Fibroblast of upper back skin (primary cell): ENCODE measurements at regions not wholly inside any gene's neighbourhood (a gene's known extent, or its start where the extent isn't known, plus 50 kb on each side); places are given as distances from the start of the nearest gene placed in this dataset.
"Not testable (repeated sequence)": the region's sequence is repeated elsewhere in the genome, so short reads cannot be mapped to it uniquely, and the experiment has no call there.

ENCODE experiments used
- DNase-seq: peaks from one replicate; pipeline ENCODE4 v3.0.0-alpha.2; 2013

- DNase-seq, result no peak
These were observed 180.2 kb upstream of the RAB6C start for GRCh38 chr2:129799036-129799958.

GRCh38 chr2:129800285-129800684, 179.2 kb upstream of the RAB6C start:
- DNase-seq, result no peak

DNA sequence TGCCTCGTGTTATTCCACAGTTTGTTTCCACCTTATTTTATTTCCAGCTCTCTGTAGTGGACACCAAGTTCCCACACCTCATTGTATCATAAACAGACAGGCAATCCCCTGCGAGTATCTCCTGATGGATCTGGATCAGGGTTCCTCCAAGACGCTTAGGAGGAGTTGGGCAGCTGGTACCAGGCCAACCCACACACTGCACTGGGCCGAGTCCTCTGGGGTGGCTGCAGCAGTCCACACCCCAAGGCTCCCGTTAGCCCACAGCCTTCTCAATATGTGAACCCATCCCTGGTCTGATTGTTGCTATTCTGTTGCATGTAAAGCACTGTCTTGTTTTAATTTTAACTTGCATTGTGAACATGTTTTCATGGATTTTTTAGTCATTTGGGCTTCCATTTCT, 178.8 kb upstream of the RAB6C start:
- no peak for DNase-seq

DNA sequence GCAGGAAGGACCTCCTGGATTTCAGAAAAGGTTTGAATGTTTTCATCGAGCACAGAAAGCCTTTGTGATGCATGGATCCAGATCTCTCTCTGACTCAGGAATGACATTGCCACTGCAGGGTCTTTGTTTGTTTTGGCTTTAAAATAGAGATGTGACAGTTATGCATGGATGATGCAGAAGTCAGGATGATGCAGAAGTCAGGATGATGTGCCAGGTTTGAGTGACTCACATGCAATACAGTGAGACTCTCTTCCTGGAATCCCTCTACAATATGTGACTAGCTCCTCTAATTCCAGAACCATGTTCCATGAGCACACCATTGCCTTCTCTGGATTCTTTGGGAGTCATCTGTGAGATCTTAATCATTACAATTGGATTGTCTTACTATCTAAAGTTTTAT, 177.9 kb upstream of the RAB6C start:
- peak; percentile 84 for DNase-seq

- no peak for DNase-seq
These were observed 177.2 kb upstream of the RAB6C start for GRCh38 chr2:129802290-129802689.

GRCh38 chr2:129803032-129803431, 176.4 kb upstream of the RAB6C start:
- DNase-seq, result peak; percentile 47

GRCh38 chr2:129803871-129804270, 175.6 kb upstream of the RAB6C start:
- peak; percentile 44 for DNase-seq

- DNase-seq, result no peak
These were observed 173.6 kb upstream of the RAB6C start for GRCh38 chr2:129805899-129806298.

- no peak for DNase-seq
These were observed 173.1 kb upstream of the RAB6C start for GRCh38 chr2:129806317-129806716.

- DNase-seq, result no peak
These were observed 172.5 kb upstream of the RAB6C start for GRCh38 chr2:129806990-129807389.

DNA sequence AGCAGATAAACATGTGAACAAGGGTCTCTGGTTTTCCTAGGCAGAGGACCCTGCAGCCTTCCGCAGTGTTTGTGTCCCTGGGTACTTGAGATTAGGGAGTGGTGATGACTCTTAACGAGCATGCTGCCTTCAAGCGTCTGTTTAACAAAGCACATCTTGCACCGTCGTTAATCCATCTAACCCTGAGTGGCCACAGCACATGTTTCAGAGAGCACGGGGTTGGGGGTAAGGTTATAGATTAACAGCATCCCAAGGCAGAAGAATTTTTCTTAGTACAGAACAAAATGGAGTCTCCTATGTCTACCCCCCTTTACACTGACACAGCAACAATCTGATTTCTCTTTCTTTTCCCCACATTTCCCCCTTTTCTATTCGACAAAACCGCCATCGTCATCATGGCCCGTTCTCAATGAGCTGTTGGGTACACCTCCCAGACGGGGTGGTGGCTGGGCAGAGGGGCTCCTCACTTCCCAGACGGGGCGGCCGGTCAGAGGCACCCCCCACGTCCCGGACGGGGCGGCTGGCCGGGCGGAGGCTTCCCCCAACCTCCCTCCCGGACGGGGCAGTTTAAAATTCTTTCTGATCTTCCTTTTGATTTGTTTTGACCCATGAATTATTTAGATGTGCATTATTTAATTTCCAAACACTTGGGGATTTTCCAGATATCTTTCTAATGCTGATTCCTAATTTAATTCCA, 171.7 kb upstream of the RAB6C start:
- DNase-seq, result not testable (repeated sequence)

DNA sequence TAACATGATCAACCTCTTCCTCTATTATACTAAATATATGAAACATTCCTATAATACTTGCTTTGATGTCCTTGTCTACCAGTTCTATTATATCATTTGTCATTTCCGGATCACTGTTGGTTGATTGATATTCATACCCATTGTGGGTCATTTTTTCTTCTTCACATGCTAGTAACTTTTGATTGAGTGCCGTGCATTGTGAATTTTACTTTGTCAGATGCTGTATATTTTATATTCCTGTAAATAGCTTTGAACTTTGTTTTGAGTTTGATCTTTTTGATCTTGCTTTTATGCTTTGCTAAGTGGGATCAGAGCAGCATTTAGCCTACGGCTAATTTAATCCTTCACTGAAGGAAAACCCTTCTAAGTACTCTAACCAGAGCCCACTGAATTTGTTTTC, 168.9 kb upstream of the RAB6C start:
- no peak for DNase-seq

DNA sequence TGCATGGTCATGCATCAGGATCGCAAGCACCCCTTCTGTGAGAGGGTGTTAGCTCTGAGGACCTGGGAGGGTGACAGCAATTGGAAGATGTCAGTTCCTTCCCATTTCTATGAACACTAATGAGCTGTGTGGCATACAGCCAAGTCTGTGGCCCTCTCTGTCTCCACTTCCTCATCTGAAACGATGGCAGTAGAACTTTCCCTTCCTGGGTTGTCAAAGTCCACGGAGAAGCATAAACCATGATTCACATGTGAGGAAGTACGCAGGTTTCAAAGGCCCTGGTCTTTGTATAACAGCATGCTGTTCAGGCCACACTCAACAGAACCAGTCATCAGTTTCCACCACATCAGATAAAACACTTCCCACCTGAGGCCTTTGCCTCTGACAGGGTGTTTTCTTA, 167.4 kb upstream of the RAB6C start:
- no peak for DNase-seq

DNA sequence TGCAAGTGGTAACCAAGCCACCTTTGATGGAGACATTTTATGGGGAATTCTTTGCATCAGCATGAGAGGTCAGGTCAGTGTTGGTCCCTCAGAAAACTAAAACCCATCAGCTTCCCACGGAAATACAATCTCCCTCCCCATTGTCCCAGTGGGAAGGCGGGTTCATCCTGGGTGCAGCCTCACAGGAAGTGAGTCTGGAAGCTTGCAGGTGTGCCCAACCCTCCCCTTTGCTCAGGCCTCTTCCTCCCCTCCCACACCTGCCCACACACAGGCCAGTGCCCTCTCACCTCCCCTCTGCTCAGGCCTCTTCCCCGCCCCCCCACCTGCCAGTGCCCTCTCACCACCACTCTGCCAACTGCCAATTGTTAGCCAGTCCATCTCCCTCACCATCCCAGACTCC, 166.8 kb upstream of the RAB6C start:
- no peak for DNase-seq

DNA sequence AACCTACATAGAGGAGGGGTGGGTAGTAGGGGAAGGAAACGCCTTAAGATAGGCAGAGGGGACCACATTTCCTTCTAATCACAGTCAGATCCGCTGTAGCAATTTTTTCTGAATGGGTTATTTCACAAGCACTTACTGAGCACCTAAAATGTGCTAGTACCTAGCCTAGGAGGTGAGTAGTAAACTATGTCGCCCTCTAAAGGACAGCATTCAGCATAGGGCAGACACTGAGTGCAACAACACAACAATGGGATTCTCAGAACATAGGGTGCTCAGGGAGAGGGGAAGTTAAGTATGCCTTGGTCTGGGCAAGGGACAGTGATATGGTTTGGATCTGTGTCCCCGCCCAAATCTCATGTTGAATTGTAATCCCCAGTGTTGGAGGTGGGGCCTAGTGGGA, 166.1 kb upstream of the RAB6C start:
- DNase-seq, result no peak

- no peak for DNase-seq
These were observed 162.5 kb upstream of the RAB6C start for GRCh38 chr2:129816813-129817574.

DNA sequence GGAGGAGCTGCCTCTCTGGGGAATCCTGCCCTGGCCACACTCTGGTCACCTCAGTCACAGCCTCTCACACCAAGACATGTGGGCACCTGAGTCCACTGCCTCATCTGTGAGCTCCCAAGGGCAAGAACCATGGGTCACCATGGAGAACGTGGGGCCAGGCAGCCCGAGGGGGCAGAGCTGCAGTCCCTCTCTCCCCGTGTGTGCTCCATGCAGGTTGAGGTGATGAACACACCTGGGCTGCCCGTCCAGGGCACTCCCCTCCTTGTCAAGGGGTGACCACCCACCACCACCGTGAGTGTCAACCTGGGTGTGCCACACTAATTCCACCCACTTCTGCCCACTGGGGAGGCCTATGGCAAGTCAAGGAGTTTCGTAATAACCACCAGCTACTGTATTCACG, 159.6 kb upstream of the RAB6C start:
- DNase-seq, result no peak

- no peak for DNase-seq
These were observed 158.6 kb upstream of the RAB6C start for GRCh38 chr2:129820908-129821307.

GRCh38 chr2:129821445-129821844, 158.0 kb upstream of the RAB6C start:
- no peak for DNase-seq

DNA sequence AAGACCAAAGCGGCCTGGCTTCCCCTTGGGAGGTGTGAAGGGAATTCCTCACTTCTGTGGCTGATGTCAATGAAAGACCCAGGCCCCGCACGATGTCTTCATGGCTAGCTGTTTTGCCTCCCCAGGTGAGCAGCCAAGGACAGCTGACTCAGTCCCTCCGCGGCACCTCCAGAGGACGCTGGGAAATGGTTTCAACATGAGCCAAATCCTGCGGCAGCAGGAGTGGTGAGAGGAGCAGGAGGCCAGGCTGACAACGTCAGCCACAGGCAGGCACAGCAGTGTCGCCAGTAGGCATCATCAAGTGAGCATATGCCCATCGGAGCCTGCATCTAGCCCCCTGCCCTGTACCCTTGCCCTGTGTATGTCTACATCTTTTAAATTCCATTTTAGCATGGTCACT, 156.4 kb upstream of the RAB6C start:
- no peak for DNase-seq

- DNase-seq, result no peak
These were observed 152.0 kb upstream of the RAB6C start for GRCh38 chr2:129827311-129828090.

DNA sequence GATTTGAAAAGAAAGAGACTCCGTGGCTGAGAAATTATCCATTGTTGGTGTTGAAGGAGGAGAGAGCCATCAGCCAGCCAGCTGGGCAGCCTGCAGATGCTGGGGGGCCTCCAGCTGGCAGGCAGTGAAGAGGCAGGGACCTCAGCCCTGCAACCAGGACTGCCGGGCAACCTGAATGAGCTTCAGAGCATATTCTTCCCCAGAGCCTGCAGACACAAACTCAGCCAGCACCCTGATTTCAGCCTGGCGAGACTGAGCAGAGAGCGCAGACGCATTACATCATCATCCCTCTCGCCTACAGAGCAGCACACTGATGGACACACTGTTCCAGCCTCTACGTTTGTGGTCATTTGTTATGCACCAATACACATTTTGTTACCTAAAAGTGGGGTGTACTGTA, 150.7 kb upstream of the RAB6C start:
- DNase-seq, result no peak

DNA sequence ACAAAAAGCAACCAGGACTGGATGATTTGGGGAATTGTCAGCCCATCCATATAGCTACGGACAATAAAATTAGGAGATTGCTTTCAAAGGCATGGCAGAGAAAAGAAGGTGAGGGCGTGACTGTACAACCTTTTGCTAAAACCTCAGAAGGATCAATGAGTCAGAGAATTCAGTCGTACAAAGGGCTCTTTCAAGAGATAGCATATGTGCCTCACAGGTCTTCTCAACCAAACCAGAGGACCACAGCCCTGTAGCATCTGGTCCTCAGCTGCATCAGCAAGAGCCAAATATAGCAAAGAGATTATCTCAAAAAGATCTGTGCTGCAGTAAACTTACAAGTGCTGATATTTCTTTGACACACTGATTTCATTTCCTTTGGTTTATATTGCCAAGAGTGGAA, 149.9 kb upstream of the RAB6C start:
- no peak for DNase-seq
